TTC549 (cell line): ENCODE measurements at regions not wholly inside any gene's neighbourhood (a gene's known extent, or its start where the extent isn't known, plus 50 kb on each side); places are given as distances from the start of the nearest gene placed in this dataset.

Experiments used
- FAIRE-seq: peaks from 2 replicates; lab custom pipeline; 2012; peaks lifted over from hg19 to GRCh38; lab: Jason Lieb, UNC

- no peak for FAIRE-seq
Observed at GRCh38 chr10:83941189-83941588, 198.1 kb upstream of the GHITM start.

DNA sequence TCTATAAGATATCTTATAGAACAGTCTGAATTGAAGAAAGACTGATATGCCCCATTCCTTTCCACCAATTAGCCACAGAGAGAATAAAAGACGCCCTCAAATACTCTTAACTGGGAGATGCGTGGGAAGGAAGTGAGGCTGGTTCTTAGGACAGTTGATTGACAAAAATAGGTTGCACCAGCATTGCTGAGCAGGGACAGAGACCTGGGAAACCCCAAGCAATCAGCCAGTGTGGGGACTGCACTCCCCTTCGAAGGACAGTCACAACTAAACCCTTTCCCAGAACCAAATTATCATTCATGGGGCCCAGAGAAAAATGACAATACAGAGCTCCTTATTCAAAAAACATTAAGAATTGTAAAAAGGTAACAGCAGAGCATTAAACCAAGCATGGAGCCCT lies 196.9 kb upstream of the GHITM start:
- FAIRE-seq = no peak

DNA sequence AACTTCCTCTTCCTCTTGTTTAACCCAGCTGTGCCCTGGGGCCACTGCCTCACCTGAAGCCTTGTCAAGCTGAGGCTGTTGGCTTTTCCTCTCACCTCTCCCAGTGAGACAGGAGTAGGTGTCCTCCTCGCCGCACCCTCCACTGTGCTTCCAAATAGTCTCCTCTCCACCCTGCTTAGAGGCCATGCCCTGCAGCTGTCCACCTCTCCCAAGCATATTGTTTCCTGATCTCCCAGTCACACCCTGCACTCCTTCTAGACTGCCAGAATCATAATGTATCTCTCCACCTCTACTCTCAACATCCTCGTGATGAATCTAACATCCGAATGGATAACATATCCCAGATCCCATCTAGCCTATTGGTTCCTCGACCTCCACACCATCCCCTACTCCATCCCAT lies 196.3 kb upstream of the GHITM start:
- no peak for FAIRE-seq

- no peak for FAIRE-seq
Observed at GRCh38 chr10:83943920-83944319, 195.4 kb upstream of the GHITM start.

- no peak for FAIRE-seq
Observed at GRCh38 chr10:83945982-83946718, 193.2 kb upstream of the GHITM start.

DNA sequence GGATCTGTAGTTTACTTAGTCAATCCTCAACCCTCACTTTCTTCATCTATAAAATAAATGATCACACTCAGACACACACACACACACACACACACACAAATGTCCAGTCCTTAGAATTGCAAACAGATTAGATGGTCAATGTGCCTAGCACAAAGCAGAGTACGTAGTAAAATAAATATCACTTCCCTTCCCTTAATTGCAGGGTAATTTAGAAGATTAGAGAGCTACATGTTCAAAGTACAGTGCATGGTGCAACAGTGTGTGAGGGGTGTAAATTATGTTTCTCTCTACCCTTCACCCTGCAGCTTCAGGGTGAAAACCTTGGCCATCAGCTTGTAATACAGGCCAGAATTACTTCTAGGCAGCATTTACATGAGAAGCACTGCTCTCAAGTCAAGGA lies 187.0 kb upstream of the GHITM start:
- no peak for FAIRE-seq

DNA sequence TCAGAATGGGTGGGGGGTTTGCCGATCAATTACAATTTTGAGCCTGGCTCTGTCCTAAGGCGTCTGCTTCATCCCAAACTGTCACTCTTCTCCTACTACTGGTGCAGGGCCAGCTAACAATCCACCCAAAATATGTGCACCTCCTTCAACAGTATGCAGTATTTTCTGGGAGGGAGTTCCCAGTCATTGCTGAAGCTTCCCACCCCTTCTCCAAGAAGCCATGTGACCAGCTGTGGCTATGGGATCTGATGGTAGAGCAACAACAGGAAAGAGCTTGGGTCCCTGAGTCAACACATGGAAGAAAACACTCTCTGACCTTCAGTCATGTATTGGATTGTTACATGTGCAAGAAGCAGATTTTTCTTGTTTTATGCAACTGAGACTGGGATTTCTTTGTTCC lies 185.7 kb upstream of the GHITM start:
- FAIRE-seq = no peak

DNA sequence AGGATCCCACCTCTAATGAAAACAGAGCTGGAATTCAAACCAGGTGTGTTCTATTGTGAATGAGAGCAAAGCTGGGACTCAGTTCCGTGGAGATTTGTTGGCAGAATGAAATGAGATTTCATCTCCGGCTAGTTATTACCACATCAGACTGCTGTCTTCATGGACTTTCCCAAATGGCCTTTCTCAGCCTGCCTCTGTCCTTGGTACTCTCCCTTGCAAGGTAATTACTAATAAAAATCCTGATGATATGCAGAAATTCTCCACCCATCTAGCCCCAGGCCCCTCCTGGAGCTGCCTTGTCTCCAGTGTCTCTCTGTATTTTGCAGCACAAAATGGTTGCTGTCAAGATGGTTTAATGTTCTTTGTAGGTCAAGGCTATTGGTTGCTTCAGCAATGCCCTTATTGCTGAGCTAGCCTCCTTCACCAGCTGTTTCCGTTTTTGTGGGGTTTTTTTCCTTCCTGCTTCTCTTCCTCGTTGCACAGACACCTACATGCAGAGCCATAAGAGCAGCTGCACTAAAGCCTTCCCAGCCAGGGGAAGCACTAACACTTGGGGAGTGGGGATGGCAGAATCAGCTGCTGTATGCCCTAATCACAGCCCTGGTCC lies 185.0 kb upstream of the GHITM start:
- no peak for FAIRE-seq

DNA sequence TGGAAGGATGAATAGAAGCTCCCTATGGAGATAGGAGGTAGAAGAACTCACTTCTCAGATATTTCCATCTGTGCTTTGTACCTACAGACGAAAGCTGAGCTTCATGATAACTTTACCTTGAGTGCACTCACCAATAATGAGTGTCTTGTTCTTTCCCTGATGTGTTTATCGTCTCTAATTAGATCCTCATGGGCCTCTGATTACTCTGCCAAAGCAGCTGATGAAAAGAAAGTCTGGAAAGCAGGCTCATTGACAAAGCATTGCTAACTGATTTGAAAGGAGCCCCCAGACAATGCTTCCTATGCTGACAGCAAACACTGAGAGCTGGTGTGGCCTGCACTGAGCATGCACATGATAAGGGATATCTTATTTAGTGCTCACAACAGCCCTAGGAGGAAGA lies 183.9 kb upstream of the GHITM start:
- FAIRE-seq = no peak

DNA sequence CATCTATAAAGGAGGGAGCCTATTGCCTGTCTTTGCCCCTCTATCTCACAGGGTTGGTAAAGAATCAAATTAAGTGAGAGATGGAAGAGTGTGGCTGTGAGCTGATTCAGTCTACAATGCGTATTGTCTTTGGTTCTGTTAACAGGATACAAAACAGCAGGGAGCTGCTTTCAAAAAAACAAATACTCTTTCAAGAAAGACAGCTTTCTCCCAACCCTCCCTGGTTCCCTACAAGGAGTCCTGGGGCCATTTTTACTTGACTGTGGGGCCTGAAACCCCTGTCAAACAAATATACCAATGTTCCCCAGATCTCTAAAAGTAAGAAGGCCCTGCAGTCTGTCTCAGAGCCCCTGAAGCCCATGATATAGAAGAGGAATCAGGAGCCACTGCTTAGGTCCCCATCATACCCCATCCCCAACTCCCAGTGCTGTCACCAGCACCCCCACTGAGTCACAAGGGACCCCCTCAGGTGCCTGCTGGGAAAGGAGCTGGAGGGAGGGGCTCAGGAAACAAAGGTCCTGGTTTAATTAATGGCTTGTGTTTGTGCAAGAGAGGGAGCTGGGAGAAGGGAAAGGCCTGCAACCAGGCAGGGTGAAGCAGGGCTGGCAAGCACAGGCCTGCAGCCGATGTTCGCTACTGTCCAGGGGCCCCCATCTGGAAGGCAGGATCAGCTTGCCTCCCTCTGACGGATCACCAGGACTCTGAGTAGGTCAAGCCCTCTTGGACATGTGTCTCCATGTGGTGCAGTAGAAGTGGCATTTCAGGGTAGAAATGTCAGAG lies 182.0 kb upstream of the GHITM start:
- FAIRE-seq = no peak

DNA sequence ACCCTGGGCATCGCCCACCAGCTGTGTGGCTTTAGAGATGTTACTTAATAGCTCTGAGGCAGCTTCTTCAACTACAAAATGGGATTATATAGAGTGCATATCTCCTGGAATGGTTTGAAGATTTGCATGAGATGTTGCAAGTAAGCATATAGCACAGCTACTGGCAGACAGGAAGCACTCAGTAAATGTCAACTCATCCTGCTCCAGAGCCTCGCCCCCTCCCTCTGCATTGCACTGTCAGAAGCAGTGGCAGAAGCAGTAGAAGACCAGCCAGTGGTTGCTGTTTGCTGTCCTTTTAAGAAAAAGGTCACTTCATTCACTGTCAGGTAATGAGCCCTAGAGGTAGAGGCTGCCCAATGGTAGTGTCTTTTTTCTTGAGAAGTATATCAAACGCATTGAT lies 180.0 kb upstream of the GHITM start:
- no peak for FAIRE-seq

GRCh38 chr10:83960125-83960524 lies 179.2 kb upstream of the GHITM start:
- FAIRE-seq = no peak

DNA sequence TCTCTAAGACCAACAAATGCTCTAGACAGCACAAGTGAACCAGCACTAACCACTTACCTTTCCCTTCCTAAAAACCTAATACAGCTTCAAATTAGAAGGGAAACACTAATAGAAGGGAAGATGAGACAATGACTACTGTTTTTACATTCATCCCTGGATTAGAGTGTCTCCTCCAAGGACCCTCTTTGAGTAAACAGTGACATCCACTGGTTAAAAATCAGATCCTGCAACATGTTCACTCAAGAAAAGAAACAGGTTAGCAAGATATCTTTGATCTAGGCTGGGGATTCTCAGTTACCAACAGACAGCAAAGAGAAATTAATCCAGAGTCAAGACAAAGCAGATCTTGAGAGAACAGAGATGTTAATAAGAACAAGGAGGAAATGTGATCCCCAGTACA lies 177.7 kb upstream of the GHITM start:
- no peak for FAIRE-seq

DNA sequence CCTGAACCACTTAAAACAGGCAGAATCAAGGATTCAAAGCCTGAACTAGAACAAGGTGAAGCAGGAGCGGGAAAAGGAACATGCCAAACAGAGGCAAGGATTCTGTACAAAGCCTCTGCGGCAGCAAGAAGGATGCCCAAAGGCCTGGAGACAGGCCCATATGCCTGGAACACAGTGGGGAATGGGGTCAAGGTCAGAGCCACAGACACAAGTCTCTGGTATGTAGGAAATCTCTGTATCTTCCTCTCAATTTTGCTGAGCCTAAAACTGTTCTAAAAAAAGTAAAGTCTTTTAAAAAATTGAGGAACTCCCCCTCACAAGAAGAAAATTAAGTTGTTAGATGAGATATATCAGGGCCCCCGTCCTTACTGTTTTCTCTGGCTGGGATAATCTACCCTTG lies 175.9 kb upstream of the GHITM start:
- FAIRE-seq = no peak

DNA sequence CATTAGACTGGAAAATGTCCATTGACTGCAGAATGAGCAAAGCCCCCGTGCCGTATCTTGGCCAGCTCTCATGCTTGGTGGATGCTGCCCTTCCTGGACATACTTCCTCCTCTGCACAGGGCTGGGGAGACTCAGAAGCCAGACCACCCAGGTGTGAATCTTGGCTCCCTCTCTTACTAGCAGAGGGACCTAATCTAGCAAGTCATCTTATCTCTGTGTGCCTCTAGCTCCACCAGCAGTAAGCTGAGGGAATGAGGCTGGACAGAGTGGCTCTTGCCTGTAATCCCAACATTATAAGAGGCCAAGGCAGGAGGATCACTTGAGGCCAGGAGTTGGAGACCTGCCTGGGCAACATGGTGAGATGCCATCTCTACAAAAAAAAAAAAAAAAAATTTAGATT lies 173.8 kb upstream of the GHITM start:
- no peak for FAIRE-seq

- no peak for FAIRE-seq
Observed at GRCh38 chr10:83968052-83968451, 171.3 kb upstream of the GHITM start.

- FAIRE-seq = no peak
Observed at GRCh38 chr10:83978681-83979383, 160.5 kb upstream of the GHITM start.

DNA sequence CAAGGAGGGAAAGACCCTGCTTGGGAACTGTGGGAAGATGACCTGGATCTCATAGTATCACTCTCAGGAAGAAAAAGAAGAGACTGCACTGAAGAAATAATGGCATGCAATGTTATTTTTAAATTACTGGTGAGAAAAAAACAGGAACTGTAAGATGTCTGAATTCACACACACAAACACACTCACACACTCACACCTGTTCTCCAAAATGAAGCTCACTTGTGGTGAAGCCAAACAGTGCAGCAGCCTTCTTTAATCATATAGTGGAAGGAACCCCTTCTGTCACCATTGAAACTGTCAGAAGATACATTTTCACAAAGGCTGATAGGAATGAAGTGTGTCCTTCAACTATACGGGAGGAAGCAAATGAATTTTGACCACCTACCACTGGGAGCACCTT lies 156.5 kb upstream of the GHITM start:
- FAIRE-seq = no peak

GRCh38 chr10:83983578-83984255 lies 155.6 kb upstream of the GHITM start:
- FAIRE-seq = no peak

GRCh38 chr10:83984256-83984640 lies 155.1 kb upstream of the GHITM start:
- FAIRE-seq = no peak

GRCh38 chr10:83986800-83987199 lies 152.5 kb upstream of the GHITM start:
- no peak for FAIRE-seq

- no peak for FAIRE-seq
Observed at GRCh38 chr10:83987216-83987615, 152.1 kb upstream of the GHITM start.
